Astrocyte of the spinal cord (primary cell): ENCODE measurements at regions not wholly inside any gene's neighbourhood (a gene's known extent, or its start where the extent isn't known, plus 50 kb on each side); places are given as distances from the start of the nearest gene placed in this dataset.

Source experiments
- DNase-seq: peaks from one replicate; pipeline ENCODE4 v3.0.0; 2011; ENCODE audit warnings: low read depth, low spot score
- H3K4me3 ChIP-seq: 2 replicates; pipeline ENCODE4 v1.5.1; 2011; ENCODE audit warnings: low read depth, mild to moderate bottlenecking, low read length, moderate library complexity
- in situ Hi-C: cut with HindIII; loops from 2 replicates; pipeline ENCODE4 v1.10.0; 2017; ENCODE audit warnings: low sequenced_read_pairs
- TF ChIP-seq, protein P1 (sequence below): IDR thresholded peaks from 2 replicates; pipeline ENCODE4 v1.5.1; 2012; ENCODE audit warnings: low read depth, mild to moderate bottlenecking, low read length, inconsistent platforms

GRCh38 chr16:6247775-6248174 is 1084.9 kb upstream of the RBFOX1 start:
- in situ Hi-C loops, result no loop called here

DNA sequence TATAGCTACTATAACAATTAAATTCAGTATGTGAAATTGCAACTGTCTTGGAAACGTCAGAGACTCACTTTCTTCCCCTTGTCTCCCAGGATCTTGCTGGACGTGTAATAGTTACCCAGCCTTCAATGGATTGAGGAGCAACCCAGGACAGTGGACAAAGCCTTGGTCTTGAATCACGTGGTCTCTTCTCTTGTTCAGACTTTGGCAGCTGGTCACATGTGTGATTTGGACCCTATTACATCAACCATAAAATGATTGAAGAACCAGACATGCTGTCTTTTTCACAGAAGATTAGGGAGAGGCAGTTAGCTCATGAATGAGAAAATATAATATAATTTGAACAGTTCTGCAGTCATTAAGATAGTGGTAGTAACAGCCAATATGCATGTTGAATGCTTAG is 1085.5 kb upstream of the RBFOX1 start:
- H3K4me3 ChIP-seq, result no peak overlapping the region
- DNase-seq, result no peak
- in situ Hi-C loops, result no loop called here
- TF ChIP-seq, protein P1, sequence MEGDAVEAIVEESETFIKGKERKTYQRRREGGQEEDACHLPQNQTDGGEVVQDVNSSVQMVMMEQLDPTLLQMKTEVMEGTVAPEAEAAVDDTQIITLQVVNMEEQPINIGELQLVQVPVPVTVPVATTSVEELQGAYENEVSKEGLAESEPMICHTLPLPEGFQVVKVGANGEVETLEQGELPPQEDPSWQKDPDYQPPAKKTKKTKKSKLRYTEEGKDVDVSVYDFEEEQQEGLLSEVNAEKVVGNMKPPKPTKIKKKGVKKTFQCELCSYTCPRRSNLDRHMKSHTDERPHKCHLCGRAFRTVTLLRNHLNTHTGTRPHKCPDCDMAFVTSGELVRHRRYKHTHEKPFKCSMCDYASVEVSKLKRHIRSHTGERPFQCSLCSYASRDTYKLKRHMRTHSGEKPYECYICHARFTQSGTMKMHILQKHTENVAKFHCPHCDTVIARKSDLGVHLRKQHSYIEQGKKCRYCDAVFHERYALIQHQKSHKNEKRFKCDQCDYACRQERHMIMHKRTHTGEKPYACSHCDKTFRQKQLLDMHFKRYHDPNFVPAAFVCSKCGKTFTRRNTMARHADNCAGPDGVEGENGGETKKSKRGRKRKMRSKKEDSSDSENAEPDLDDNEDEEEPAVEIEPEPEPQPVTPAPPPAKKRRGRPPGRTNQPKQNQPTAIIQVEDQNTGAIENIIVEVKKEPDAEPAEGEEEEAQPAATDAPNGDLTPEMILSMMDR, result no peak

More at GRCh38 chr16:6247775-6248174, 1084.9 kb upstream of the RBFOX1 start:
- TF ChIP-seq, protein P1, result no peak
- no peak for DNase-seq
- H3K4me3 ChIP-seq, result no peak overlapping the region

GRCh38 chr16:6246266-6246665 is 1086.4 kb upstream of the RBFOX1 start:
- H3K4me3 ChIP-seq, result no peak overlapping the region
- in situ Hi-C loops, result no loop called here
- DNase-seq, result no peak
- TF ChIP-seq, protein P1, result no peak

- H3K4me3 ChIP-seq, result no peak overlapping the region
- in situ Hi-C loops, result no loop called here
- no peak for DNase-seq
- TF ChIP-seq, protein P1, result no peak
Observed at GRCh38 chr16:6232056-6232455, 1100.6 kb upstream of the RBFOX1 start.

GRCh38 chr16:6231398-6231797 is 1101.2 kb upstream of the RBFOX1 start:
- in situ Hi-C loops, result no loop called here
- no peak overlapping the region for H3K4me3 ChIP-seq
- no peak for DNase-seq
- TF ChIP-seq, protein P1, result no peak

- no peak for DNase-seq
- no peak overlapping the region for H3K4me3 ChIP-seq
- in situ Hi-C loops, result no loop called here
- TF ChIP-seq, protein P1, result no peak
Observed at GRCh38 chr16:6229186-6229585, 1103.5 kb upstream of the RBFOX1 start.

DNA sequence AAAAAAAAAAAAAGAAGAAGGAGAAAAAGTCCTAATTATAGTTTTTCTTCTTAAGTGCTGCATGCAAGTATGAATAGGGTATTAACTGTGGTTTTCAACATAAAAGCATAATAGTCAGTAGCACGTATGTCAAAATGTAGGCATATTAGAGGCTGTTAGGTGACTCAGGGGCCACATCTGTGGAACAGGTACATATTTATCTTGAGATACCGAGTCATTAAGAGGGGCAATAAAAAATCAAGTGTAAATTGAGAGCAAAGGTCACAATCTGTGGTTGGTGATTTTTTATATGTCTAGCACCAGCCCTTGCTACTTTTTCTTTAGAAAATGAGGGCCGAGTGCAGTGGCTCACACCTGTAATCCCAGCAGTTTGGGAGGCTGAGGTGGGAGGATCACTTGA is 1113.8 kb upstream of the RBFOX1 start:
- no peak for DNase-seq
- H3K4me3 ChIP-seq, result no peak overlapping the region
- TF ChIP-seq, protein P1, result no peak
- in situ Hi-C loops, result no loop called here
